K562 (cell line): ENCODE measurements at regions not wholly inside any gene's neighbourhood (a gene's known extent, or its start where the extent isn't known, plus 50 kb on each side); places are given as distances from the start of the nearest gene placed in this dataset.

ENCODE experiments used
- ATAC-seq: fragments of 200-7000 bp; cut with Tn5 transposase; 3 replicates; pipeline ENCODE4 v1.9.1; 2020; ENCODE audit warnings: moderate library complexity
- BruUV-seq: library from RNA; stranded (reverse); fragments of 400-500 nt; replicated peaks from 2 replicates; lab custom pipeline; 2021; lab: Mats Ljungman, UMichigan
- CTCF ChIA-PET: fragments of 300-600 bp; formaldehyde crosslinking; extraction: SDS; loops from one replicate; lab custom pipeline; 2021; ENCODE audit warnings: low intra/inter-chr PET ratio; lab: Yijun Ruan, JAX
- POLR2A ChIA-PET: fragments of 300-600, 350-650 bp; sonication (Branson Sonifier 250); formaldehyde crosslinking; extraction: SDS; loops from one replicate; lab custom pipeline; 2021; ENCODE audit warnings: antibody characterized with exemption, inconsistent platforms; lab: Yijun Ruan, JAX
- DNase-seq, 4 experiments: peaks; one replicate each; pipeline versions ENCODE4 v3.0.0 to v3.0.0-alpha.2; 2011 to 2018; ENCODE audit warnings: low spot score in 3 of 4, mixed read lengths in 3 of 4; ENCODE audit errors: extremely low read depth in 1 of 4
- FAIRE-seq: peaks from 2 replicates; lab custom pipeline; 2011; peaks lifted over from hg19 to GRCh38; lab: Jason Lieb, UNC
- H2AFZ ChIP-seq: 2 replicates; pipeline ENCODE4 v1.6.0; 2011; ENCODE audit warnings: low read depth, low read length, control low read depth, inconsistent platforms
- H3K27ac ChIP-seq: fragments of 200-600 bp; 3 replicates; pipeline ENCODE4 v1.8.0; 2011; ENCODE audit warnings: low read depth, mild to moderate bottlenecking, control low read depth, inconsistent platforms, low read length, moderate library complexity, mixed read lengths; ENCODE audit errors: extremely low read depth
- H3K27me3 ChIP-seq, 2 experiments: fragments of 300-600 bp in 1 of 2; 2 replicates in 1 of 2; 3 replicates in 1 of 2; pipeline versions ENCODE4 v1.6.0 to v1.8.0; 2011; ENCODE audit warnings: inconsistent platforms in 2 of 2, low read length in 2 of 2, mild to moderate bottlenecking in 1 of 2, mixed read lengths in 1 of 2, moderate library complexity in 1 of 2; ENCODE audit not compliant: control insufficient read depth in 2 of 2, insufficient read depth in 2 of 2
- H3K36me3 ChIP-seq: fragments of 300-600 bp; 3 replicates; pipeline ENCODE4 v1.8.0; 2011; ENCODE audit warnings: mild to moderate bottlenecking, low read length, inconsistent platforms; ENCODE audit not compliant: control insufficient read depth, insufficient read depth
- H3K4me1 ChIP-seq, 2 experiments: fragments of 200-600 bp in 1 of 2; replicated peaks in 1 of 2; 2 replicates in 1 of 2; 3 replicates in 1 of 2; pipeline versions ENCODE4 v1.5.1 to v1.8.0; 2011; ENCODE audit warnings: inconsistent platforms in 2 of 2, low read length in 2 of 2, mild to moderate bottlenecking in 1 of 2, mixed read lengths in 1 of 2, moderate library complexity in 1 of 2; ENCODE audit not compliant: control insufficient read depth in 2 of 2, insufficient read depth in 2 of 2
- H3K4me2 ChIP-seq: 2 replicates; pipeline ENCODE4 v1.6.1; 2011; ENCODE audit warnings: low read length, control low read depth, inconsistent platforms, mixed read lengths; ENCODE audit not compliant: insufficient read depth
- H3K4me3 ChIP-seq: fragments of 200-600 bp; sonication (generic), shearing (Covaris generic); 2 replicates; pipeline ENCODE4 v1.5.1; 2016; ENCODE audit warnings: control low read depth, inconsistent platforms
- H3K79me2 ChIP-seq: fragments of 200-600 bp; 3 replicates; pipeline ENCODE4 v1.8.0; 2011; ENCODE audit warnings: low read length, inconsistent platforms; ENCODE audit not compliant: control insufficient read depth, insufficient read depth
- H3K9ac ChIP-seq, 2 experiments: 2 replicates each; pipeline versions ENCODE4 v1.6.0 to v1.6.1; 2011; ENCODE audit warnings: low read depth in 2 of 2, low read length in 2 of 2, control low read depth in 1 of 2, inconsistent platforms in 1 of 2, mild to moderate bottlenecking in 1 of 2, mixed read lengths in 1 of 2; ENCODE audit not compliant: insufficient read depth in 1 of 2
- H3K9me1 ChIP-seq: one replicate; pipeline ENCODE4 v1.6.0; 2011; ENCODE audit warnings: inconsistent platforms, mild to moderate bottlenecking, low read length, moderate library complexity; ENCODE audit not compliant: control insufficient read depth, insufficient read depth
- H3K9me3 ChIP-seq: replicated peaks from 2 replicates; pipeline ENCODE4 v1.5.1; 2011; ENCODE audit warnings: low read depth, low read length, inconsistent platforms; ENCODE audit not compliant: control insufficient read depth, insufficient read depth
- H4K20me1 ChIP-seq: replicated peaks from 2 replicates; pipeline ENCODE4 v1.6.1; 2011; ENCODE audit warnings: low read length, inconsistent platforms, mixed read lengths; ENCODE audit not compliant: control insufficient read depth, insufficient read depth
- WGBS: fragments of 100-300 bp; shearing (Covaris generic); methylation state at CpG from one replicate; pipeline ENCODE4 v1.1.6; 2016; ENCODE audit warnings: low coverage, mixed read lengths; ENCODE audit not compliant: insufficient coverage; ENCODE audit errors: missing lambda C conversion rate; 5-methylcytosine and 5-hydroxymethylcytosine counted together
- in situ Hi-C: fragments of 300-500 bp; cut with MboI; formaldehyde crosslinking; loops from 4 replicates; pipeline ENCODE4 v1.15.0; 2018; ENCODE audit warnings: inconsistent platforms, mixed read lengths
- intact Hi-C: fragments of 100-400 bp; cut with micrococcal nuclease; formaldehyde crosslinking; loops from 2 replicates; pipeline ENCODE4 v1.14.2; 2022
- TF ChIP-seq, protein P1 (sequence below): fragments of 450-650 bp; IDR thresholded peaks from 2 replicates; pipeline ENCODE4 v1.6.1; 2016; ENCODE audit warnings: low read depth

DNA sequence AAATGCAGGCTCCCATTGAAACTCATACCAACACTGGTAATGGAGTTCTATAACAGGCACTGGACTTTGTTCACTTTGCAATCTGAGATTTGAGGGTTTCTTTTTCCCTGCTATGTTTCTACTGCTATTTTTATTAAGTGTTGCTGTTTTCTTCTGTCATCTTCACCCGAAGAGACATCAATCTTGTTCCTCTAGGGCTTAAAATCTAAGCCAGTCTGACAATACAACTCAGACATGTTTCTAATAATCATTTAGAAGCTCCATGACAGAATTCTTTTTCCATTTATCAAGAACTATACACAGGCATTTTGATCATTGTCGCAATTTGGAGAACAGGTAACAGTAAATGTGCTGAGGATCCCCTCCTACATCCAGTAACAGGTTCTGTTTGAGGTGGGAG lies 98.5 kb upstream of the GNAI1 start:
- 3% methylated on average over 2 of the region's 2 CpGs for WGBS
- Histone ChIP-seq H3K36me3 (no peaks in the 10 kb centered on the region), H3K79me2 (no peaks in the 10 kb centered on the region), H2AFZ (no peak overlapping the region), H3K4me3 (no peak overlapping the region), H3K9ac (no peak overlapping the region), H3K4me1 (no peaks in the 10 kb centered on the region), H3K27ac (no peak overlapping the region), H3K27me3 (no peaks in the 10 kb centered on the region), H3K4me2 (no peak overlapping the region), H4K20me1 (no peaks in the 10 kb centered on the region), H3K9me1 (no peaks in the 10 kb centered on the region), H3K9me3 (0 out of 2 replicates have a peak, but pooled peaks cover 3% of the 10 kb centered on the region)
- BruUV-seq, result no TSS peak
- DNase-seq (no peak), ATAC-seq (no peak), FAIRE-seq (no peak)
- POLR2A ChIA-PET, result no interaction called here
- TF ChIP-seq, protein P1, sequence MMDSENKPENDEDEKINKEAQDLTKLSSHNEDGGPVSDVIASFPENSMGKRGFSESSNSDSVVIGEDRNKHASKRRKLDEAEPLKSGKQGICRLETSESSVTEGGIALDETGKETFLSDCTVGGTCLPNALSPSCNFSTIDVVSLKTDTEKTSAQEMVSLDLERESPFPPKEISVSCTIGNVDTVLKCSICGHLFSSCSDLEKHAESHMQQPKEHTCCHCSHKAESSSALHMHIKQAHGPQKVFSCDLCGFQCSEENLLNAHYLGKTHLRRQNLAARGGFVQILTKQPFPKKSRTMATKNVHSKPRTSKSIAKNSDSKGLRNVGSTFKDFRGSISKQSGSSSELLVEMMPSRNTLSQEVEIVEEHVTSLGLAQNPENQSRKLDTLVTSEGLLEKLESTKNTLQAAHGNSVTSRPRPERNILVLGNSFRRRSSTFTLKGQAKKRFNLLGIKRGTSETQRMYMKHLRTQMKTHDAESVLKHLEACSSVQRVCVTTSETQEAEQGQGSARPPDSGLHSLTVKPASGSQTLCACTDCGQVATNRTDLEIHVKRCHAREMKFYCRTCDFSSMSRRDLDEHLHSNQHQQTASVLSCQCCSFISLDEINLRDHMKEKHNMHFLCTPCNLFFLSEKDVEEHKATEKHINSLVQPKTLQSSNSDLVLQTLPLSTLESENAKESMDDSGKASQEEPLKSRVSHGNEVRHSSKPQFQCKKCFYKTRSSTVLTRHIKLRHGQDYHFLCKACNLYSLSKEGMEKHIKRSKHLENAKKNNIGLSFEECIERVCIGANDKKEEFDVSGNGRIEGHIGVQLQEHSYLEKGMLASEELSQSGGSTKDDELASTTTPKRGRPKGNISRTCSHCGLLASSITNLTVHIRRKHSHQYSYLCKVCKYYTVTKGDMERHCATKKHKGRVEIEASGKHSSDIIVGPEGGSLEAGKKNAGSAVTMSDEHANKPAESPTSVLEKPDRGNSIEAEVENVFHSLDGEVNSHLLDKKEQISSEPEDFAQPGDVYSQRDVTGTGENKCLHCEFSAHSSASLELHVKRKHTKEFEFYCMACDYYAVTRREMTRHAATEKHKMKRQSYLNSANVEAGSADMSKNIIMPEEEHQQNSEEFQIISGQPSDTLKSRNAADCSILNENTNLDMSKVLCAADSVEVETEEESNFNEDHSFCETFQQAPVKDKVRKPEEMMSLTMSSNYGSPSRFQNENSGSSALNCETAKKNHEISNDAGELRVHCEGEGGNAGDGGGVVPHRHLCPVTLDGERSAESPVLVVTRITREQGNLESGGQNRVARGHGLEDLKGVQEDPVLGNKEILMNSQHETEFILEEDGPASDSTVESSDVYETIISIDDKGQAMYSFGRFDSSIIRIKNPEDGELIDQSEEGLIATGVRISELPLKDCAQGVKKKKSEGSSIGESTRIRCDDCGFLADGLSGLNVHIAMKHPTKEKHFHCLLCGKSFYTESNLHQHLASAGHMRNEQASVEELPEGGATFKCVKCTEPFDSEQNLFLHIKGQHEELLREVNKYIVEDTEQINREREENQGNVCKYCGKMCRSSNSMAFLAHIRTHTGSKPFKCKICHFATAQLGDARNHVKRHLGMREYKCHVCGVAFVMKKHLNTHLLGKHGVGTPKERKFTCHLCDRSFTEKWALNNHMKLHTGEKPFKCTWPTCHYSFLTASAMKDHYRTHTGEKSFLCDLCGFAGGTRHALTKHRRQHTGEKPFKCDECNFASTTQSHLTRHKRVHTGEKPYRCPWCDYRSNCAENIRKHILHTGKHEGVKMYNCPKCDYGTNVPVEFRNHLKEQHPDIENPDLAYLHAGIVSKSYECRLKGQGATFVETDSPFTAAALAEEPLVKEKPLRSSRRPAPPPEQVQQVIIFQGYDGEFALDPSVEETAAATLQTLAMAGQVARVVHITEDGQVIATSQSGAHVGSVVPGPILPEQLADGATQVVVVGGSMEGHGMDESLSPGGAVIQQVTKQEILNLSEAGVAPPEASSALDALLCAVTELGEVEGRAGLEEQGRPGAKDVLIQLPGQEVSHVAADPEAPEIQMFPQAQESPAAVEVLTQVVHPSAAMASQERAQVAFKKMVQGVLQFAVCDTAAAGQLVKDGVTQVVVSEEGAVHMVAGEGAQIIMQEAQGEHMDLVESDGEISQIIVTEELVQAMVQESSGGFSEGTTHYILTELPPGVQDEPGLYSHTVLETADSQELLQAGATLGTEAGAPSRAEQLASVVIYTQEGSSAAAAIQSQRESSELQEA, result no peak
- intact Hi-C loops, result no loop called here
- in situ Hi-C loops, result no loop called here
- CTCF ChIA-PET, result no interaction called here
